ENCODE measurements at regions not wholly inside any gene's neighbourhood (a gene's known extent, or its start where the extent isn't known, plus 50 kb on each side); places are given as distances from the start of the nearest gene placed in this dataset.

DNA sequence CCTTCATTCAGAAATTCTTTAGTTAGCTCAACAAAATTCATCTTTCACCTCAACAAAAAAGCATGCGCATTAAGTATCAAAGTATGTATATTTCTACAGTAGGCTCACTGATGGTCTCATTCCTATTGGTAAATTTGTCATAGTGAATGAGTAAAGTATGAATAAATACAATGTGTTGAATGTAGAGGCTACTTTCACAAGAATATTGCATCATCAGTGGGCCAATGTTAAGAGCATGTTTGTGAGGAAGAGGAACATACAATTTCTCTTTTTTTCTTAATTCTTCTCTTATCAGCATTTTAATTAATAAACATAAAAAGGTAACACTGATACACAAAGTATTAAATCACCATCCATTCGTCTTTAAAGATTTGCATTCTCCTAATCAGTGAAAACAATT is 505.1 kb downstream of the CETN3 start:
- DNase-seq = no peak

DNA sequence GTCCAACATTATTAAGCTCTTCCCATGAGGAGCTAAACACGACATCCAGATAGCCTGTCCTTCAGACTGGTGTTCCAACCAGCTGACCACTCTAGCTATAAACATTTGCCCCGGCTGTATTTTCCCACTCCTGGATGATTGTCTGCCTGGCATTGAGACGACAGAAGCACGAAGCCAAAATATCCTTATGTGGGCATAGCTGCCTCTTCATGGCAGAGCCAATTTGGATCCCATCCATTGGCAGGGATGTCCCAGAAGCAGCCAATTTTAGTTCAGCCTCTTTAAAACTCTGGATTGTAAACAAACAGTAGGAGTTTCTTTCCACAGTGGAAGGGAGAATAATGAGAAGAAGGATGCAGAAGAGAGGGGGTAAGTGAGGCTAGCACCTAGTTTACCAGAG is 507.6 kb downstream of the CETN3 start:
- DNase-seq = no peak

DNA sequence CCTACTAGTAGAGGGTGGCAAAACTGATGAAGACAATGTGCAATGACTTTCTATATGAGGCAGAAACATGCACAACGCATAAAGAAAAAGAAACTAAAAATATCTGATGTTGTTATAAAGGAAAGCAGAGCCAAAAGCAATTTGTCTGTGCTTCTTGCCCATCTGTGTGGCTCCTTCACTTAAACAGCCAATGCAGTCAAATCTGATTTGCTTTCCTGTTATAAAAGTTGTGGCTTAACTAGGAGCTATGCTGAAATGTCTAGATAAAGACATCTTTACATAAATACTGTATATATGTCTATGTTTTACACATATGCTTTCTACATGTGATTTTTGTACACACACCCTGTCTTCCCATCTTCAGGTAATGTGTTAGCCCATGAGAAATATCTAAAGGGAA is 508.2 kb downstream of the CETN3 start:
- no peak for DNase-seq

DNA sequence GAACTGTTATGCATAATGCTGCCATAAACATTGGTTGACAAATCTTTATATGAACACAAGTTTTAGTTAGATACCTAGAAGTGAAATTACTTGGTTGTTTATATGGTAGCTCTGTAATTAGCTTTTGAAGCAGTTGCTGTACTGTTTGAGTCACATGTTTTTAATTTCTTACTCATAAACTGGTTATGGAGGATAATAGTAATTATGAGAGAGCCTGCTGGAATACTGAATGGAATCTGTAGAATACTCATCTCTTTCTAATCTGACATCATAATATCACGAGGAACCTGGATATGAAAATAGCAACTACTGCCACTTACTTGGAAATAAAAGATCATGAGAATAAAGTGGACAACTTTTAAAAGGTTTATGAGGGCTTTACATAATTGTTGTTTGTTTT is 509.2 kb downstream of the CETN3 start:
- no peak for DNase-seq

DNA sequence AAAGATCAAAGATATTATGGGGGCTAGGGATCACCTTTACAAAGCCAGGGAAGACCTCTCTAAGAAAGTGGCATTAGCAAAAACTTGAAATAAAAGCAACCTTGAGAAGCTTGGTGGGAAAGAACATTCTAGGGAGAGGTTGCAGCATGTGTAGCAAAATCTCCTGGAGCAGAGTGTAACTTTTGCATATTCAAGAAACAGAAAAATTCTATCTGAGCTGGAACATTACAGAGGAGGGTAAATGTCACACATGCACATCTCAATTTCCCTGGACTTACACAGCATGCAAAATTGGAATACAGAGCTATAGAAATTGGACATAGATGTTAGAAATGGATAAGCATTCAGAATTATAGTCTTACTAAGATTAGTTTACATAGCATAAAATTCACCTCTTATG is 510.0 kb downstream of the CETN3 start:
- DNase-seq = no peak

DNA sequence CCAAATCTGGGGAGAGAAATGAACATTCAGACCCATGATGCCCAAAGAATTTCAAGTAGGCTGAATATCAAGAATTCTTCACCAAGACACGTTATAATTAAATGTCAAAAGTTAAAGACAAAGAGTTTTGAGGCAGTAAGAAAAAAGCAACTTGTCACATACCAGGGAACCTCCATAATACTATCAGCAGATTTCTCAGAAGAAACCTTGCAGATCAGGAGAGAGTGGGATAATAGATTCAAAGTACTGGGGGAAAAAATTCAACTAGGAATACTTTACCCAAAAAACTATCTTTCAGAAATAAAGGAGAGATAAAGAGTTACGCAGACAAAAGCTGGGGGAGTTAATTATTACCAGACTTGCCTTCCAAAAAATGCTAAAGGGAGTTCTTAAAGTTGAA is 516.0 kb downstream of the CETN3 start:
- DNase-seq = no peak

DNA sequence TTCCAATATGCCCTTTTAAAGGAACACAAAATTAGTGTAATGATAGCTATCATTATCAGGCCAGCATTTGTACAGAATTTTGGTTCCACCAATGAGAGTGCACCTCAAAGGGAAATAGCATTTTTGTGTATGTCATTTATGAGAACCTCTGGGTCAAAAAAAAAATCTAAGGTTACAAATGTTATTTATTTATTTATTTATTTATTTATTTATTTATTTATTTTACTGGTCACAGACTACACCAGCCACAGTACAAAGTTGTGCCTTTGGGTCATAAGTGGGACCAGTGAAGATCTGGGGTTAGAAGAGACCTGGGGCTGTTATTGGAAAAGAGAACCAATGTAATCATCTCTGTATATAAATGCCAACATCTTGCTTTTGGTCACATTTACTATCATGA is 523.9 kb downstream of the CETN3 start:
- no peak for DNase-seq

DNA sequence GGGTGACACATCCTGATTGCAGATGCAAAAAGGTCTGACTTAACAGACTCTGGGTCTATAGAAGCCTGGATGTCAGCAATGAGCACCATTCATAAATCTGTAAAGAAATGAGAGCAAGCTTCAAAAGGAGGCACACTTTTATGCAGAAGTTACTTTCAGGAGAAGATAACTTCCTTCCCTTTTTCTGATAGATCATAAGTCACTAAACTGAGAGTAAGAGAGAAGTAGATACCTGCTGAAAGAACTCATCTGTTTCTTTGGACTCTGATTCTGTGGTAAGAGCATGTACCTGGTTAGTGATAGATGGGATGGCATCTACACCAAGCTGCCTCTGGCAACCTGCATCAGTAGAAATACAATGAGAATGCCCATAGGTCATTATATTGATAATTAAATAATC is 525.6 kb downstream of the CETN3 start:
- DNase-seq = no peak

DNA sequence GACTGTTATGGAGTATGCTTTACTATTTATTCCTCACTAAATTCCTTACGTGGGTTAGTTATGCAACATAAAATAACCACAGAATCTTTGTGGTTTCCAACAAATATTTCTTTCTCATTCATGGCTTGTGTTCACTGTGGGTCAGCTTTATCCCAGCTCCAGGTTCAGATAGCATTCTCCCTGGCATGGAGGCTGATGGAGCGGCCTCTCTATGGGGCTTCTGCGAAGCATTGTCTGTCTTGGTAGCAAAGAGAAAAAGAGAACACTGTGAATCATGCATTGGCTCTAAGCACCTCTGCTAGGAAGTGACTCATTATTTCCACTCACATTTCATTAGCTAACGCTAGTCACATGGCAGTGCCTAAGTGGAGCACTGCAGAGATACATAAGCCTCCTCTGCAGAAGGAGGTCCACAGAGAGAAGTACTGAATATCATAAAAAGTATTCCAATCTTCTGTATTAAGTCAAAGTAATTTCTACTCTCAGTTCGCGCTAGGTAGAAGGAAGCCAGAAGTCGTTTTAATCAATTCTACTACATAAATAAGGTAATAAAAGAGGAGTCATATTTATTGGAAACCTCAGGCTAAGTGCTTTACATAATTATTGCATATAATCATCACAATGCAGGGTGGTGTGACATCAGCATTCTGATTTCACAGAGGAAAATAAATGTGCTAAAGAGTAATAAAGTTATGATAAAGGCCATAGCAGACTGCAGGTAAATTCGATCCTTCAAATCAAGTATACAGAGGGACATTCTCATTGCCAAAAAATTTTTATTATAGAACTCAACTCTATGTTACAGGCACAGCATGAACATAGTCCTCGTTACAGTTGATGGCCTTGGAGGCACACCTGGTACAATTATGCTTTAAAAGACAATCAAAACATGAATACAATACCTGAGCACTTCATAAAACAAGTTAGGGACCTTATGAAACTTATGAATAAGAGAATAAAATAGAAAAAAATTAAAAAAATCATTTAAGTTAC is 531.1 kb downstream of the CETN3 start:
- DNase-seq = no peak

DNA sequence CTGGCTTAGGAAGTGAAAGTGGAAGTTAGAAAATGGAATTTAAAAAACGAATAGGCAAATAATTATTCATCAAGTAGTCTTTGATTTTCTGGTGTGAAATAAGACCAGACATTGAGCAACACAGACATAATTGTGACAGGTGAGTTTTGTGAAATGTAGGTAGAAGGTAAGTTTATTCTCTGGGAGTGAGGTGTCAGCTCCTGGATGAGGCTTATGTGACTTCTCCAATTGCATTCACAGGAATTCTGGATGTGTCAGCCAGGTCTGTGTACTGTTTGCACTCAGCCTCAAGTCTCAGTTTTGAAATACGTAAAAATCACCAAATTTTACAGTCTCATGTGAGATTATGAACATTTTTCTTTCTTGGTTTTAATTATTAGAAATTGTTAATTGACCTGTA is 537.6 kb downstream of the CETN3 start:
- no peak for DNase-seq

DNA sequence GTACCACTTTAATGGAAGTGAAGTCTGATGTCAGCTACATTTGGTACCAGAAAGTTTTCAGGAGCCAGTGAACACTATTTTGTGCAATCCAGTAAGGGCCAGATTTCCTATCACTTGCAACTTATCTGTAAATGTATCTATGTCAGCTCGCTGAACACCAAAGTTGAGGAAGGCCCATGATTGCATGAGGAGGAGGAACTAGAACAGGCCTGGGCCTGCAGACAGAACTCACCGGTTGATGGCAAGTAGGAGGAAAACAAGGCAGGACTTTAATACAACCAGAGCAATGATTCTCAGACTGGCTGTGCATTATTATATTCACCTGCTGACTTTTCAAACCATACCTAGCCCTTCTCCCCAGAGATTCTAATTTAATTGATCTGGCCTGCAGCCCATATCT is 540.2 kb downstream of the CETN3 start:
- DNase-seq = no peak

DNA sequence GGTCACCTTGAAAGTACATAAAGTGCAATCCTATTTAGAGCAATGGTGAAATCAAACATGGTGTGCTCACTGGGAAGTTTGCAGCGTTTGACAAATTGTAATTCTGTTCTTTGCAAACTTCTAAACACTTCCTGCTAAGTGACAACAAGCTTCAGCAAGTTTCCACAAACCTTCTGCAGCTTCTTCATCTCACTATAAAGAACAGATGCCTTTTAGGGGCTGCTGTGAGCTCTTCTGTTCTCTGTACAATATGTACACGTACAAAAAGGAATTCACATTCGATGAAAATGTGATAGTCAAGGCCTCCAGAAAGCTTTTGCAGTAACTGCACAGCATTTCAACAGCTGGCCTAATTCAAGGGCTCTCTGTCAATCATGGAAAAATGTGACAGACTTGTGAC is 543.1 kb downstream of the CETN3 start:
- no peak for DNase-seq

DNA sequence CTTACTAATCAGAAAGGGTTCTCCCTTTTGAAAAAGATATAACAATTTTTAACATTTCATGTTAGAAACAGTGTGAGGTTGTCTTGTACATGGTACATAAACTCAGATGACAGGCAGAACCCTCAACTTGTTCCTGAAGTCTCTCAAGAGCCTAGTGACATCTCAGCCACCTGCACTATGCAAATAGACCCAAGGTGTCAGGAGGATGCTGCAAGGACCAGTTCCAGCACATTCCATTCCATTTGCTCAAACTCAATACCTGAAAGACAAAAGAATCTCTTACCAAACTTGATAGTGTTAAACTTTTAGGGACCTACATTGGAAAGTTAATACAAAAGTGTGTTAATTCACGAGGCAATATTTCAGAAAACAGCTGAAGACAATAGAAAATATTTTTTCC is 544.6 kb downstream of the CETN3 start:
- no peak for DNase-seq

DNA sequence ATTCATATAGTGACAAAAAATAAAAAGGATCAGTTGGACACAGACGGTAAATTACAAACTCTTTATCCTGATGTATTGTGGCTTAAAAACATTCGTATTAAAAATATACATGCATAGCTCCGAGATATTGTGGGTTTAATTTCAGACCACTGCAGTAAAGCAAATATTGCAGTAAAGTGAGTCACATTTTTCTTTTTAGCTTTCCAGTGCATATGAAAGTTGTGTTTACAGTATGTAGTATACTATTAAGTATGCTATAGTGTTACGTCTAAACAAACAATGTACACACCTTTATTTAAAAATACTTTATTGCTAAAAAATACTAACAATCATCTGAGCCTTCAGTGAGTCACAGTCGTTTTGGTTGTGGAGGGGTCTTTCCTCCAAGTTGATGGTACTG is 551.8 kb downstream of the CETN3 start:
- no peak for DNase-seq

DNA sequence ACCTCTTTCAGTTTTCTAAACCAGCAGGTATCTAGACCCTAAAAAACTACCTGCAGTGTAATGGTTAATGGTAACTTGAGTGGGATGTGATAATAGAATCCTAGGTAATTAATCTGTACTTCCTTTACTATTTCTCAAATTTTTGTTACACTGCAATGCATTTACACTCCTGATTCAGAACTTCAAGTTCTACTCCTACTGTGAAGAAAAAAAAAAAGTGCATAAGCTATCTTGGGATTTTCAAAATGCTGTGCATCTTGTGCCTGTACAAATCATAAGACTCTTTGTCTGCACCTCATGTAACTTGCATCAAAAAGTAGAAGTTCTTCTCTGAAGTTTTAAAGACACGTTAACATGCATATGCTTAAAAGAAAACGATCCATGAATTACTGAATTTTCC is 554.1 kb downstream of the CETN3 start:
- DNase-seq = no peak

DNA sequence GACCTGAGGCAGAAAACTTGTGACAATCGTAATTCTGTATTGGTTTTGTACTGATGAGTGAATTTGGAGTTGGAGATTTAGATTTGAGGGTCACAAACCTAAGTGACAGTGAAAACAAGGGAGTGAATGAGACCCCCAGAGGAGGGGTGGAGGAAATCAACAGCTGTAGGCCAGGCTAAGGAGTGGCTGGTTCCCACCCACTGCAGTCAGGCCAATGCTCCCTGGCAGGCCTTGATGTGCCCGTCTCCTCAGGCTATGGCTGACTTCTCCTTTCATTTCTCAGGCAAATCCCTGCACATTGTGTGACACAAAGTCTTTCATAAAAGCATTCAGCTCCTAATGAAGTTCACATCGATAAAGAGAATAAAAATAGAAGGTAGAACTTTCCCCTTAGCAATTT is 557.6 kb downstream of the CETN3 start:
- DNase-seq = no peak

DNA sequence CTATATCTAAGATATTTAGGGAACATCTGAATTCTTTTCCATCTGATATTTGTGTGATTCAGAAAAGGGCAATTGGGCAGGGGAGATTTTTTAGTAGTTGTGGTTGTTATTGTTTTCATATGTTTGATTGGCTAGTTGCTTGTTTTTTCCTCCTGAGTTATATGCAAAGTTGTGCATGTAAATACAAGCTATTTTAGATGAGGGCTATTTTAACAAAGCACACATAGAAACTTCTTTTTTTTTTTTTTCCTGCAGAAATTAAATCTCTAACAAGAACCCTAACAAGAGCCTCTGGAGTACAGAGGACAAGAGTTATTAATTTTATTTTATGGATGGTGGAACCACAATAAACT is 559.1 kb downstream of the CETN3 start:
- DNase-seq = no peak

DNA sequence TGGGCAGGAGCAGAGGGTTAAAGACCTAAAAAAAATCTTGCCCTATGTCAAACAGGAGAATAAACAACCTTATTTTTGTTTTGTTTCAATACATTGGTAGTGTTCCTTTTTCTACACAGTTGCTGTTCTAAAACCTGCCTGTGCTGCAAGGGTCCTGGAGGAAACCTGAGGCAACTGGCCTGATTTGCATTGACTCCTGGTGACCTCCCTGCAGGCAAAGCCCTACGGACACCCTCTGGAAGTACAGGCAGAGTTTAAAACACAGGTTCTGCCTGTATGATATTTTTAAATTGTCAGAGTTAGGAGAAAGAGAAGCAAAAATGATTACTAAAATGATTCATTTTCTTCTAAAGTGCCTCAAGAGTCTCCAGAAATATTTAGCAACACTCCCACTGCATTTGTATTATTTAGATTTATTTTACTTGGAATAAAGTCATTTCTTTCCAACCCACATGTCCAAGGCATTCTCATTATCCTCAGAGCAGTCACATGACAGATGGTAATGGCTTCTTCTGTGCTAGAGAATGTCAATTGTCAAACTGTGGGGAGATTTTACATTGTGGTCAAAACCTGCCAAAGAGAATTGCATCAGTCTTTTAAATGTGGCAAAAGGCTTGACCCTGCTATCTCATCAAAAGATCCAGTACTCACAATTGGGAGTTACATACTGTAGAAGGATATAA is 559.6 kb downstream of the CETN3 start:
- no peak for DNase-seq

DNA sequence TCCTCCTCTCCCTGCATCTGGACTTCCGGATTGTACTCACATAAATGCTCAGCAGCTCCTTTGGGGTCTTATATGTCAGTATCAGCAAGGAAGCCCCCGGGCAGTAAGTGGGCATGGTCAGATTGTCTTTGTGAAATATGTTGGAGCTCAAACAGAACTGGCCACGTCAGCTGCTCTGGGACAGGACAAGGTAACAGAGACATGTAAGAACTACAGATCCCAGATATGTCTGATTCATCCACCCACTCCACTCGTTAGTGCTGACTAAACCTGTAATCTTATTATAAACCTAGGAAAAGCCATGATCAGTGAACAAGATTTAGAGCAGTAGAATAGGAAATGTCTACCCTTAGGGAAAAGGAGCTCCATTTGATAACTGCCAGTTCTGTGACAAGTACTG is 561.8 kb downstream of the CETN3 start:
- DNase-seq = no peak

DNA sequence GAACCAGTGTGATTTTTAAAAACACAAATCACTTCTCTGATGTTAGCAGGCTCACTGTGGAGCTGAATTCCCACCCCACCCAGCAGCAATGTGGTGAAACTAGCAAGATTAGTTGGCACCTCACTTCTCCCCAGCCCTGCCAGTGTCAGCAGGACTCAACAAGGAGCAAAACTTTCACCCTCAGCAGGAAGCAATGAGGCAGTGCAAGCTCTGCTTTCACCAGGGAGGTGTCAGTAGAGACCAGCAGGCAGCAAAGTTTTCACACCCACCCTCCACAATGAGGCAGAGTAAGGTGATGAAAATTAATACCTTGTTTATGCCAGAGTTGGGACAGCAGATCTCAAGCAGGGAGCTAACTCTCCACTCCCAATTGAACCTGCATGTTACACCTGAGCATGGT is 565.0 kb downstream of the CETN3 start:
- no peak for DNase-seq

DNA sequence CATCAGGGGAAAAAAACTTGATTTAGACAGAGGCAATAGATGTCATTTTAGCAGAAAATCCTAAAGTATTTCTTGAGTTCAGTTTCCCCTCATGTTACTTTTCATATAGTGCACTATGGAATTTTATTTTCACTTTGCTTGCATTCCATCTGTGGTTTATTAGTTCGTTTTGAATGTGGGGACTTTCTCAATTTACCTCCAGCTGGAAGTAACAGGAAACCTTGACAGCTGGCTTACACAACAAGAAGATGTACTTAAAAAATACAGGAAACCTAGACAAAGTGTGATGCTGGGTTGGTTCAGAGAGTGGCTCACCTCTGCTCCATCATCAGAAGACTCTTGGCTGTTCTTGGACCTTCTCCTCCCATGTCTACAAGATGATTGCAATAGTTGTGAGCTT is 567.0 kb downstream of the CETN3 start:
- no peak for DNase-seq

DNA sequence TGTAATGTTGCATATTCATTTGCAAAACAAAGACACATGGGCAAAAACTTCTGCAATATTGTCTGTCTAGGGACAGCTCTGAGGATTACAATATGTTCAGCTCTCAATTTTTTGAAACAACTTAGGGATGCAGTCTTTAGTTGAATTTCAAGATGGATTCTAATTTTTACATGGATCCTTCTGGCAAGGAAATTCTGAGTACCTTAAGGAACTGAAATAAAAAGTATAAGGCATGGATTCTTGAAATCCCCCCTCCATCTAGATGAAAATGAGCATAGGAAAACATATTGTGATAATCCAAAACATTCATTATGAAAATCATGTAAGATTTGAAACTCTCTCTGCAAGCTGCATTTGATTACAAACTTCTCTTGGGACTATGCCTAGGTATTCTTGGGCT is 568.6 kb downstream of the CETN3 start:
- DNase-seq = no peak

DNA sequence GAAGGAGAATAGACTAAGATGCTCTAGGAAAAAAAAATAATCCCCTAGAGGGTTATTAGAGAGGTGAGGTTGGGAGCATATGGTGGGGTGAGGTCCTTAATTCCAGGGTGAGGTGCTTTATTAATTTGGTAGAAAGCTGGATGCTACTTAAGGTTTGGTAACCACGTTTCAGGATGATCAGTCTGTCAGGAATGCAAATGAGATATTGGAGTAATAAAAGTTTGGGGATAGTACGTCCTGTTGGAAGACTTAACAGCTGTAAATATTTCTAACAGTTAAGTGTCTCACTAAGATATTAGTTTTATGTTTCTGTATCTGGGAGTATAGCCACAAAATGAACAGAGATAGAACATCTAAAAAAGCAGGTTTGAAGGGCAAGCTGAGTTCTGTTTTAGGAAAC is 578.9 kb downstream of the CETN3 start:
- no peak for DNase-seq

DNA sequence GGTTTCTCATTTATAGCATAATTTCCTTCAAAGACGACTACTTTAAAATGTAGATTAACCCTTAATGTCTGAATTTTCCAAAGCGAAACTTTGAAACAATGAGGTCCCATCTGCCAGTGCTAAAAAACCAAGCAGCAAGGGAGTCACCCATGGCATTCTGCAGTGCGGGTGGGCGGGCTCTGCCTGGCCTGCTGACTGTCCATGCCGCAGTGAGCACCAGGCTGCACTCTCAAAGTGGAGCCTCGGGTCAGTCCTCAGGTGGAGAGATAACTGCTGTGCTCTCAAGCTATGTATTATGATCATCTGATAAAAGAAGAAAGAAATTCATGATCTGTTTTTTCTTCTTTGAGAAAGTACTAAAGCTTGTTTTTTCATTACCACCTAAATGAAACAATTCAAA is 581.6 kb downstream of the CETN3 start:
- no peak for DNase-seq

DNA sequence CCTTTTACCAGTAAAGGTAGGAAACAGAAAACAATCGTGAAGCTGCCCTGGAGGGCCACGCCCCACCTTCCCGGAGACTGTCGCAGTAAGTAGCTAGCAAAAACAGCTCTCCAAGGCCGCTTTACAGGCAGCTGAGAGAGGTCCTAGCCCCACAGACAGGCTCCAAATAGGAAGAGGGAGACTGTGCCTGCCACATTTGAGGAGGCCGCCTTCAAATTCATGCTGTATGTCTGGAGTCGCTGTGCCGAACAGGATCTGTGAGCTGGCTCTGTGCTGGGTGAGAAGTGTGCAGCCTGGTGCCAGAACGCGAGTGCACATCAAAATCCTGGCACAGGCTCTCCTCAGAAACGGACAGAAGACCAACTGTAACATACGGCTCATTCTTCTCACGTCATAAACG is 582.2 kb downstream of the CETN3 start:
- no peak for DNase-seq
